Endodermal cell (in vitro differentiated cells): ENCODE measurements at regions not wholly inside any gene's neighbourhood (a gene's known extent, or its start where the extent isn't known, plus 50 kb on each side); places are given as distances from the start of the nearest gene placed in this dataset.

Source experiments
- DNase-seq: peaks from one replicate; pipeline ENCODE4 v3.0.0-alpha.2; 2017
- H3K27ac ChIP-seq: 2 replicates; pipeline ENCODE4 v1.5.1; 2013; ENCODE audit warnings: mild to moderate bottlenecking, low read depth, low read length, moderate library complexity
- H3K27me3 ChIP-seq: 2 replicates; pipeline ENCODE4 v1.6.1; 2013; ENCODE audit warnings: mild to moderate bottlenecking, low read length, moderate library complexity; ENCODE audit not compliant: insufficient read depth, control insufficient read depth, poor library complexity, severe bottlenecking
- H3K36me3 ChIP-seq: 2 replicates; pipeline ENCODE4 v1.7.0; 2013; ENCODE audit warnings: mild to moderate bottlenecking, low read length, moderate library complexity; ENCODE audit not compliant: control insufficient read depth, insufficient read depth
- H3K4me1 ChIP-seq: one replicate; pipeline ENCODE4 v1.7.0; 2013; ENCODE audit warnings: low read length; ENCODE audit not compliant: control insufficient read depth, insufficient read depth
- H3K4me3 ChIP-seq: 2 replicates; pipeline ENCODE4 v1.5.1; 2013; ENCODE audit warnings: mild to moderate bottlenecking, low read length, moderate library complexity
- H3K9ac ChIP-seq: 2 replicates; pipeline ENCODE4 v1.6.1; 2013; ENCODE audit warnings: mild to moderate bottlenecking, low read length, moderate library complexity; ENCODE audit not compliant: poor library complexity, severe bottlenecking; ENCODE audit errors: extremely low read depth
- H3K9me3 ChIP-seq: 2 replicates; pipeline ENCODE4 v1.6.1; 2013; ENCODE audit warnings: mild to moderate bottlenecking, low read length, moderate library complexity; ENCODE audit not compliant: control insufficient read depth
- H3K27ac Mint-ChIP-seq: 2 replicates; pipeline ENCODE4 v1.8.0; 2020; ENCODE audit warnings: mixed read lengths
- H3K27me3 Mint-ChIP-seq: 2 replicates; pipeline ENCODE4 v1.8.0; 2021; ENCODE audit warnings: mild to moderate bottlenecking, mixed read lengths; ENCODE audit not compliant: insufficient read depth
- H3K36me3 Mint-ChIP-seq: 2 replicates; pipeline ENCODE4 v1.8.0; 2020; ENCODE audit warnings: low read depth, mixed read lengths
- H3K4me1 Mint-ChIP-seq: 2 replicates; pipeline ENCODE4 v1.8.0; 2020; ENCODE audit warnings: mixed read lengths
- H3K4me3 Mint-ChIP-seq: 2 replicates; pipeline ENCODE4 v1.8.0; 2020; ENCODE audit warnings: mild to moderate bottlenecking, moderate library complexity, mixed read lengths
- H3K9me3 Mint-ChIP-seq: 2 replicates; pipeline ENCODE4 v1.8.0; 2020; ENCODE audit warnings: mild to moderate bottlenecking, mixed read lengths
- WGBS, 2 experiments: methylation state at CpG; one replicate each; pipeline versions ENCODE4 v1.1.5 to v1.1.7; 2013; ENCODE audit warnings: missing lambda C conversion rate in 2 of 2, mixed read lengths in 1 of 2; ENCODE audit not compliant: insufficient coverage in 1 of 2, insufficient read length in 1 of 2; 5-methylcytosine and 5-hydroxymethylcytosine counted together
- TF ChIP-seq, protein P1 (sequence below): fragments of 200-600 bp; sonication (generic); conservative IDR thresholded peaks from 2 replicates; pipeline ENCODE4 v1.5.0; 2021; ENCODE audit warnings: antibody characterized with exemption, mild to moderate bottlenecking

DNA sequence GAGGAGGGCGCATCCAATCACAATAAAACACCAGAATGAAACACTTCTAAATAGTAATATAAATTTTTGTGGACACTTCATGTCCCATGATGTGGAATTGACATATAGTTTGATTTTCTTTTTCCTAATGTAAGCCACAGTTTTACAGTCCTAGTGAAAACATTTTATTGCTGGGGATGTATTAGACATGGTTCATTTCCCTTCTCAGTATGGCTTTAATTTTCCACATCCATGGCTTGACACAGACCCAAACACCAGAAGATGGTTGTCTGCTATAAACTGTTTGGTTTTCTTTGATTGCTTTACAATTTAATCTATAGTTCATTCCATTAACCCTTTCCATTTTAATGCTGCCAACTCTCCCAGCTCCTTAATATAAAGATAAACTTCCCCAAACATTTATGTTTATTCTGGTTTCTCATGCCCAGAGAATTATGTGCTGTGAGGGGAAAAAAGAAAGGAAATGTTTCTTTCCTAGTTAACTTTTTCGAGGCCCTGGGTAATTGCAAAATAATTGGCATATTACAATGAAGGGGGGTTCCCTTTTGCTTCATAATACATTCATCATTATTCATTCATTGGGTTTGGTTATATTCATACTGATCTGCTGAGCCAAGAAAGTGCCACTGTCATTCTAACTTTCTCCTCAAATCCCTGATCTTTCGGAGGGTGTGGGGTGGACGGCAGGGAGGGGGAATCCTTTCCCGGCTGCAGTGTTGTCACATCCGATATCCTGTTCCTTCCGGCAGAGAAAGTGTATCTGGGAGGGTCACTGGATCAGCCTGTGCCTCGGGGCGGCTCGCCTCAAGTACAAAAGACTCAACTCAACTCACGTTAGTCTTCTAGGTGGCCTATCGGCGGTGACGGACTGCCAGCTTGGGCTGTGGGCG is 127.6 kb upstream of the TFAP2D start:
- no peak overlapping the region for H3K4me3 ChIP-seq
- Mint-ChIP-seq H3K9me3 (no peaks in the 10 kb centered on the region), H3K27ac (no peak overlapping the region), H3K36me3 (no peaks in the 10 kb centered on the region), H3K4me3 (no peak overlapping the region), H3K27me3 (no peaks in the 10 kb centered on the region), H3K4me1 (no peaks in the 10 kb centered on the region)
- no peaks in the 10 kb centered on the region for H3K9me3 ChIP-seq
- TF ChIP-seq, protein P1, sequence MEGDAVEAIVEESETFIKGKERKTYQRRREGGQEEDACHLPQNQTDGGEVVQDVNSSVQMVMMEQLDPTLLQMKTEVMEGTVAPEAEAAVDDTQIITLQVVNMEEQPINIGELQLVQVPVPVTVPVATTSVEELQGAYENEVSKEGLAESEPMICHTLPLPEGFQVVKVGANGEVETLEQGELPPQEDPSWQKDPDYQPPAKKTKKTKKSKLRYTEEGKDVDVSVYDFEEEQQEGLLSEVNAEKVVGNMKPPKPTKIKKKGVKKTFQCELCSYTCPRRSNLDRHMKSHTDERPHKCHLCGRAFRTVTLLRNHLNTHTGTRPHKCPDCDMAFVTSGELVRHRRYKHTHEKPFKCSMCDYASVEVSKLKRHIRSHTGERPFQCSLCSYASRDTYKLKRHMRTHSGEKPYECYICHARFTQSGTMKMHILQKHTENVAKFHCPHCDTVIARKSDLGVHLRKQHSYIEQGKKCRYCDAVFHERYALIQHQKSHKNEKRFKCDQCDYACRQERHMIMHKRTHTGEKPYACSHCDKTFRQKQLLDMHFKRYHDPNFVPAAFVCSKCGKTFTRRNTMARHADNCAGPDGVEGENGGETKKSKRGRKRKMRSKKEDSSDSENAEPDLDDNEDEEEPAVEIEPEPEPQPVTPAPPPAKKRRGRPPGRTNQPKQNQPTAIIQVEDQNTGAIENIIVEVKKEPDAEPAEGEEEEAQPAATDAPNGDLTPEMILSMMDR = no peak
- 87 to 88% methylated on average over 7 to 14 of the region's 15 CpGs for WGBS, 2 experiments
- no peaks in the 10 kb centered on the region for H3K27me3 ChIP-seq
- H3K4me1 ChIP-seq = no peaks in the 10 kb centered on the region
- H3K27ac ChIP-seq = no peak overlapping the region
- H3K9ac ChIP-seq = no peak overlapping the region
- no peak for DNase-seq
- H3K36me3 ChIP-seq = no peaks in the 10 kb centered on the region

DNA sequence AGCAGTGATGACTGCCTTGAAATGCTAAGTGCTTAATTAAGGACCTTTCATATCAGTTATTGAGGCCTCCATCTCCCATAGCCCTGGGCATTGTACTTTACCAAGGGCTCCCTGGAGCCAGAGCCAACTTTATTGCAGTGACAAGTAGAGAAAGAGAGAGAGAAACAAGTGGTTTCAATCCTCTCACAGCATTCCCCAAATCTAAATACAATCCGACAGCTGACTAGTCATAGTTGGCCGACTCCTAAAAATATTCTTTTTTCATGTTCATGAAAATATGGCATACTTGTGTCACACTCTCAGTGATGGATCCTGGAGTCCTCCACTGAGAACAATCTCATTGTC is 127.0 kb upstream of the TFAP2D start:
- TF ChIP-seq, protein P1 = no peak
- Histone ChIP-seq H3K27ac (no peak overlapping the region), H3K9me3 (no peaks in the 10 kb centered on the region), H3K36me3 (no peaks in the 10 kb centered on the region), H3K9ac (no peak overlapping the region), H3K27me3 (no peaks in the 10 kb centered on the region), H3K4me1 (no peaks in the 10 kb centered on the region), H3K4me3 (no peak overlapping the region)
- no peak overlapping the region for H3K27ac Mint-ChIP-seq
- no peak for DNase-seq
- H3K27me3 Mint-ChIP-seq = no peaks in the 10 kb centered on the region
- peaks cover 3% of the 10 kb centered on the region for H3K4me1 Mint-ChIP-seq
- WGBS, 2 experiments = 80 to 97% methylated on average over 1 to 2 of the region's 2 CpGs
- no peaks in the 10 kb centered on the region for H3K36me3 Mint-ChIP-seq
- no peaks in the 10 kb centered on the region for H3K9me3 Mint-ChIP-seq
- H3K4me3 Mint-ChIP-seq = no peak overlapping the region

DNA sequence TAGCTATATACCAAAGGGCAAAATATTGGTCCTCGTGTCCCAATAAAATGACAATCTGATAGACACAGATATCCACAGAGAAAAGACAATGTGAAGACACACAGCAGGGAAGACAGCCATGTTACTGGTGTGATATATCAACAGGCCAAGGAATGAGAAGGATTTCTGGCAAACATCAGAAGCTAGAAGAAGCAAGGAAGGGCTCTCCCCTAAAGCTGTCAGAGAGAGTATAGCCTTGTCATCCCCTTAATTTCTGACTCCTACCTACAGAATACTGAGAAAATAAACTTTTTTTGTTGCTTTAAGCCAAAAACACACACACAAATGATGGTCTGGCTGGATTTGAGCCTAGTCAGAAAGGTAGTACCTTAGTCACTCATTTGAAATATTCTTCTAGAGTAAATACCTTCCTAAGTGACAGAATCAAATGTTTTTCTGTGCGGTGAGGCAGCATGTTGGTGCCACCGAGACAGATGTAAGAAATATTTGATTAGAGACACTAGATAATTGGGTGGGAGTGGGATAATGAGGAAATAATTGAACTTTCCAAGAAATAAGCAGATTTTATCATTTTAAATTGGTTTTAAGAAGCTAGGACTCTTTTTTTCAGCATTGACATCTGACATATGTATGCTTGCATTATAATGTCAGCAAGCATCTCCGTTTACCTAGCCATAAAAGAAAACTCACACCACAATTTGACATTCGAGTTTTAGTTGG is 123.4 kb upstream of the TFAP2D start:
- H3K27me3 Mint-ChIP-seq = no peaks in the 10 kb centered on the region
- no peaks in the 10 kb centered on the region for H3K9me3 Mint-ChIP-seq
- no peaks in the 10 kb centered on the region for H3K27me3 ChIP-seq
- H3K9me3 ChIP-seq = no peaks in the 10 kb centered on the region
- H3K4me3 Mint-ChIP-seq = no peak overlapping the region
- H3K27ac ChIP-seq = no peak overlapping the region
- H3K4me1 ChIP-seq = no peaks in the 10 kb centered on the region
- no peaks in the 10 kb centered on the region for H3K36me3 Mint-ChIP-seq
- peaks cover 8% of the 10 kb centered on the region for H3K4me1 Mint-ChIP-seq
- 82% methylated on average over 5 of the region's 5 CpGs; no CpG with 5 or more reads in 1 of the 2 experiments for WGBS, 2 experiments
- no peak for DNase-seq
- TF ChIP-seq, protein P1 = no peak
- no peaks in the 10 kb centered on the region for H3K36me3 ChIP-seq
- no peak overlapping the region for H3K27ac Mint-ChIP-seq
- H3K4me3 ChIP-seq = no peak overlapping the region
- no peak overlapping the region for H3K9ac ChIP-seq
